ENCODE measurements at regions not wholly inside any gene's neighbourhood (a gene's known extent, or its start where the extent isn't known, plus 50 kb on each side); places are given as distances from the start of the nearest gene placed in this dataset.

- Histone ChIP-seq H3K23ac (ENCODE audit: insufficient read length) (no peak overlapping the region), H3K9me3 (ENCODE audit: insufficient read depth in 2 of 2, low read depth in 1 of 2, low read length in 1 of 2) (no peaks in the 10 kb centered on the region), H2AK5ac (ENCODE audit: low read depth, low read length) (no peak overlapping the region), H3K27me3 (replicated peaks in 1 of 4; ENCODE audit: control insufficient read depth in 3 of 4, extremely low read depth in 1 of 4, insufficient read depth in 3 of 4, low read length in 3 of 4) (no peaks in the 10 kb centered on the region), H4K20me1 (replicated peaks in 1 of 2; ENCODE audit: control insufficient read depth in 1 of 2, insufficient read depth in 2 of 2, low read length in 2 of 2) (no peaks in the 10 kb centered on the region), H2BK12ac (ENCODE audit: low read depth, low read length) (no peak overlapping the region), H3K27ac (ENCODE audit: low read depth, low read length) (no peak overlapping the region), H2BK20ac (ENCODE audit: low read length) (no peak overlapping the region), H3K4me3 (ENCODE audit: extremely low read depth in 1 of 4, insufficient read depth in 2 of 4, low read depth in 3 of 4, low read length in 4 of 4) (no peak overlapping the region), H3K79me1 (ENCODE audit: low read depth, low read length) (no peaks in the 10 kb centered on the region), H4K91ac (replicated peaks; ENCODE audit: insufficient read length, low read length) (no peak overlapping the region), H3K56ac (replicated peaks; ENCODE audit: insufficient read length, low read depth, low read length) (no peak overlapping the region), H3K36me3 (ENCODE audit: control insufficient read depth in 2 of 4, insufficient read depth in 4 of 4, low read length in 3 of 4) (no peaks in the 10 kb centered on the region), H2BK120ac (replicated peaks; ENCODE audit: low read depth, low read length) (no peak overlapping the region), H4K8ac (ENCODE audit: extremely low read depth, insufficient read depth, low read length) (no peak overlapping the region), H2AFZ (ENCODE audit: low read length) (no peak overlapping the region), H2BK5ac (ENCODE audit: low read depth, low read length) (no peak overlapping the region), H3K23me2 (ENCODE audit: low read depth, low read length) (no peaks in the 10 kb centered on the region), H3K4me1 (replicated peaks in 1 of 4; ENCODE audit: control insufficient read depth in 3 of 4, insufficient read depth in 4 of 4, low read length in 3 of 4) (no peaks in the 10 kb centered on the region), H4K5ac (ENCODE audit: insufficient read length, low read depth, low read length) (no peak overlapping the region), H3K9ac (replicated peaks in 1 of 4; ENCODE audit: extremely low read depth in 1 of 4, low read depth in 3 of 4, low read length in 3 of 4) (no peak overlapping the region), H3K14ac (ENCODE audit: insufficient read length) (no peak overlapping the region), H3K4ac (replicated peaks; ENCODE audit: insufficient read length, low read depth, low read length) (no peak overlapping the region), H2BK15ac (ENCODE audit: low read length) (no peak overlapping the region), H3K79me2 (ENCODE audit: control insufficient read depth in 1 of 2, insufficient read depth in 2 of 2, low read length in 2 of 2) (no peaks in the 10 kb centered on the region), H3K18ac (ENCODE audit: extremely low read depth, low read length) (no peak overlapping the region), H3K4me2 (ENCODE audit: insufficient read depth in 1 of 2, low read depth in 2 of 2, low read length in 2 of 2) (no peak overlapping the region)
- ChIA-PET CTCF (ENCODE audit: partially characterized antibody) (no interaction called here), POLR2A (ENCODE audit: partially characterized antibody) (no interaction called here)
- TF ChIP-seq TCF12 (IDR thresholded peaks at IDR 0.05; ENCODE audit: low read depth, low read length) (no peak), BACH1 (IDR thresholded peaks at IDR 0.05; ENCODE audit: low read length) (no peak), ATF3 (IDR thresholded peaks at IDR 0.05; ENCODE audit: insufficient read depth, low read depth, low read length) (no peak), EP300 (IDR thresholded peaks at IDR 0.05; ENCODE audit: borderline replicate concordance in 1 of 2, low read depth in 2 of 2, low read length in 2 of 2) (no peak), RNF2 (IDR thresholded peaks at IDR 0.05; ENCODE audit: borderline replicate concordance, low read depth, low read length, missing control alignments, poor library complexity, severe bottlenecking) (no peak), USF2 (IDR thresholded peaks at IDR 0.05; ENCODE audit: low read length) (no peak), CHD1 (IDR thresholded peaks at IDR 0.05; ENCODE audit: low read depth, low read length) (no peak), TAF1 (IDR thresholded peaks at IDR 0.05; ENCODE audit: low read depth, low read length) (no peak)
- DNase-seq (ENCODE audit: low read depth in 1 of 2, low spot score in 2 of 2), result no peak
- WGBS, 2 experiments (ENCODE audit: extremely low coverage in 1 of 2, insufficient coverage in 1 of 2, insufficient read length in 1 of 2, insufficient replicate concordance in 2 of 2, low coverage in 1 of 2, low lambda C conversion rate in 2 of 2, missing lambda C conversion rate in 1 of 2), result 81% methylated on average over 2 of the region's 2 CpGs; no CpG with 5 or more reads in 1 of the 2 experiments
- no peak for FAIRE-seq
These were observed 473.9 kb upstream of the CDH2 start for GRCh38 chr18:28650860-28651259.
